Spleen (tissue), 7 donors: ENCODE measurements at regions not wholly inside any gene's neighbourhood (a gene's known extent, or its start where the extent isn't known, plus 50 kb on each side); places are given as distances from the start of the nearest gene placed in this dataset.

Experiments
- POLR2AphosphoS5 ChIP-seq, 3 donors: sonication (generic); formaldehyde crosslinking; IDR thresholded peaks; one replicate each; pipeline ENCODE4 v1.5.1; 2017; ENCODE audit warnings: antibody characterized with exemption in 3 of 3
- TF ChIP-seq, protein P1 (sequence below), 11 experiments: fragments of 200-600 bp in 7 of 11; fragments of 450-650 bp in 4 of 11; sonication (generic) in 4 of 11; IDR thresholded peaks in 8 of 11; conservative IDR thresholded peaks in 3 of 11; 1 replicate in 7 of 11; 2 replicates in 4 of 11; pipeline versions ENCODE4 v1.4.0 to v1.8.0; 2016 to 2021; ENCODE audit warnings: antibody characterized with exemption in 11 of 11, inconsistent platforms in 4 of 11, mild to moderate bottlenecking in 1 of 11
- donor health status: DM: no; HTN: no; CAD: no; lungs with moderate emphysema.
- donor health status: DM: no; HTN: no; CAD: no.
- donor health status: DM: no; HTN: no; CAD: no.

DNA sequence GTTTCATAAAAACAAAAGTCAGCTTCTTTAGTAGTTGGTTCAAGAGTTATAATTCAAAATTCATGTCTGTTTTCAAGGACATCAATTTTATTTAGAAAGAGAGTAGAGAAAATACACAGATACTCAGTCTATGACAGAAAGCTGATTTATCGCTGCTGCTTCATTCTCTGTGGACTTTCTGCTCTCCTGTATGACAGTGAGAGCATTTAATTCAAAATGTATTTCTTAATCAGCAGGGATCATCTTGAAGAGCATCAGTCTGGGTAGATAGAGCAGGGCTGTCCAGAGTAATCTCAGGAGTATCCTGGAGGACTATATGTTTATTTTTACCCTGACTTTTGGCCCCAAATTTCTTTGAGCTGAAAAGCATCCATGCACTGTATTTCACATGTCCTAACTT, 1676.7 kb downstream of the REEP3 start:
- TF ChIP-seq, protein P1, sequence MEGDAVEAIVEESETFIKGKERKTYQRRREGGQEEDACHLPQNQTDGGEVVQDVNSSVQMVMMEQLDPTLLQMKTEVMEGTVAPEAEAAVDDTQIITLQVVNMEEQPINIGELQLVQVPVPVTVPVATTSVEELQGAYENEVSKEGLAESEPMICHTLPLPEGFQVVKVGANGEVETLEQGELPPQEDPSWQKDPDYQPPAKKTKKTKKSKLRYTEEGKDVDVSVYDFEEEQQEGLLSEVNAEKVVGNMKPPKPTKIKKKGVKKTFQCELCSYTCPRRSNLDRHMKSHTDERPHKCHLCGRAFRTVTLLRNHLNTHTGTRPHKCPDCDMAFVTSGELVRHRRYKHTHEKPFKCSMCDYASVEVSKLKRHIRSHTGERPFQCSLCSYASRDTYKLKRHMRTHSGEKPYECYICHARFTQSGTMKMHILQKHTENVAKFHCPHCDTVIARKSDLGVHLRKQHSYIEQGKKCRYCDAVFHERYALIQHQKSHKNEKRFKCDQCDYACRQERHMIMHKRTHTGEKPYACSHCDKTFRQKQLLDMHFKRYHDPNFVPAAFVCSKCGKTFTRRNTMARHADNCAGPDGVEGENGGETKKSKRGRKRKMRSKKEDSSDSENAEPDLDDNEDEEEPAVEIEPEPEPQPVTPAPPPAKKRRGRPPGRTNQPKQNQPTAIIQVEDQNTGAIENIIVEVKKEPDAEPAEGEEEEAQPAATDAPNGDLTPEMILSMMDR (IDR thresholded peaks at IDR 0.05 in 8 of 11, conservative IDR thresholded peaks at IDR 0.05 in 3 of 11), result no peak
- no peak for TF ChIP-seq POLR2AphosphoS5 (IDR thresholded peaks at IDR 0.05)
